ENCODE measurements at regions not wholly inside any gene's neighbourhood (a gene's known extent, or its start where the extent isn't known, plus 50 kb on each side); places are given as distances from the start of the nearest gene placed in this dataset.
"Not testable (repeated sequence)": the region's sequence is repeated elsewhere in the genome, so short reads cannot be mapped to it uniquely, and the experiment has no call there.

DNA sequence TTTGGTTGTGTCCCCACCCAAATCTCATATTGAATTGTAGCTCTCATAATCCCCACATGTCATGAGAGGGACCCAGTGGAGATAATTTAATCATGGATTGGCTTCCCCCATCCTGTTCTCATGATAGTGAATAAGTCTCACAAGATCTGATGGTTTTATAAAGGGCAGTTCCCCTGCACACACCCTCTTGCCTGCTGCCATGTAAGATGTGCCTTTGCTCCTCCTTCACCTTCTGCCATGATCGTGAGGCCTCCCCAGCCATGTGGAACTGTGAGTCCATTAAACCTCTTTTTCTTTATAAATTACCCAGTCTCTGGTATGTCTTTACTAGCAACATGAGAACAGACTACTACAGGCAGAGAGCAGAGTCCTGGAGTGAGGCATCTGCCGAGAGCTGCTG, 90.2 kb upstream of the SLC45A1 start:
- not testable (repeated sequence) for DNase-seq

DNA sequence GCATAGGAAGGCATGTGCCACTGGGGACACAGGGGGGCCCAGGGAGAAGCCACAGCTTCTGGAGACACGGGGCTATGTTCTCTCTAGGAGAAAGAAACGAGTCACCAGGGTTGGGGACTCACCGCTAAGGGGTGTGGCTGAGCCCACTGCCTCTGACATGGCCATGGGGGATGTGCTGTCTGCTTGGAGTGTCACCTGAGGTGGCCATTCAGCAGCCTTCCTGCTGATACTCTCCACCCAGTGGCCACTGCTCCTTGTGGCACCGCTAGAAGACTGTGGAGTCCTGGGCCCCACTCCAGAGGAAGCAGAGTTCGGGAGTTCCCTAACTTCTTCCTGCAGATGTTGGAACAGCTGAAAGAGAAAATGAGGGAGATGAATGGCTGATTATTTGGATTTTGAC, 91.2 kb upstream of the SLC45A1 start:
- no peak for DNase-seq

DNA sequence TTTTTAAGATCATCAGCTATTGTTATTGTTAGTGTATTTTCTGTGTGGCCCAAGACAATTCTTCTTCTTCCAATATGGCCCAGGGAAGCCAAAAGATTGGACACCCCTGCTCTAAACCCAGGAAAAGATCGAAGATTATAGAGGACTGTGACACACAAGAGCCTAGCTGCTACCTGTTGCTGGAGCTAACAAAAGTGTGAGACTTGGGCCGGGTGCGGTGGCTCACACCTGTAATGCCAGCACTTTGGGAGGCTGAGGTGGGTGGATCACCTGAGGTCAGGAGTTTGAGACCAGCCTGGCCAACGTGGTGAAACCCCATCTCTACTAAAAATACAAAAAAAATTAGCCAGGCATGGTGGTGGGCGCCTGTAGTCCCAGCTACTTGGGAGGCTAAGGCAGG, 91.9 kb upstream of the SLC45A1 start:
- not testable (repeated sequence) for DNase-seq

DNA sequence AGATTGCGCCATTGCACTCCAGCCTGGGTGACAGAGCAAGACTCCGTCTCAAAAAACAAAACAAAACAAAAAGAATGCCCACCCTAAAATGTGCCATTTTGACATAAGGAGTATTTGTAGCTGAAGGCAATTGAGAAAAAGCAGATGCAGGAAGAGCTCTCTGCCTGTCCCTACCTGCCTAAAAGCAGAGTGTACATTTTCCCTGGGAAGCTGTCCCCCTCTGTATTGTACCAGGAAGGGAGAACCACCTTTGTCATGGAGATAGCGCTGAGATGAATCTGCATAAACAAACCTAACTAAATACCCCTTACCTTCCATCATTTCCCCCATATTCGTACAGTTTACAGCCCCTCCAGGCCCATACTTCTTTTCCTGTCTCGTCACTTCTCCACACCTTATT, 94.4 kb upstream of the SLC45A1 start:
- DNase-seq: no peak

DNA sequence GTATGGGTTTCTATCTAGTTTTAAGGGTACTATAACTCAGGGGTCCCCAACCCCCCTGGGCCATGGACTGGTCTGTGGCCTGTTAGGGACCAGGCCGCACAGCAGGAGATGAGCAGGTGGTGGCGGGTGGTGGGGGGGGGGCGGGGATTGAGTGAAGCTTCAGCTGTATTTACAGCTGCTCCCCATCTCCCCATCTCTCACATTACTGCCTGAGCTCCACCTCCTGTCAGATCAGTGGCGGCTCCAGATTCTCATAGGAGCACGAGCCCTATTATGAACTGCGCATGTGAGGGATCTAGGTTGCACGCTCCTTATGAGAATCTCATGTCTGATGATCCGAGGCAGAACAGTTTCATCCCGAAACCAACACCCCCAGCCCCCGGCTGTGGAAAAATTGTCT, 95.1 kb upstream of the SLC45A1 start:
- DNase-seq: no peak

DNA sequence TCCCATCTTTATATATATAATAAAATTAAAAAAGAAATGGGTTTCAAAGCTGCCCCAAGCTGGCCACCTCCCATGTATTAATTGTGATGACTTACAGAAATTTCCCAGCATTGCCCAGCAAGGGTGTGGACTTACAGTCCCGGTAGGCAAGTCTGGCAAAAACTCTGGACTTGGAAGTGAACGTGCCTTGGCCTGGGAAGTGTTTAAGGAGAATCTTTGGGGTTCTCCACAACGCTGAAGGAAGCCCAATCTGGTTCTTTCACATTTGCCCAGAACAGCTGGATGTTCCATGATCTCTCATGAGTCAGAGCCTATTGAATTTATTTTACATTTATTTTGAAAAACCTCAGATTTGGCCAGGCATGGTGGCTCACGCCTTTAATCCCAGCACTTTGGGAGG, 98.4 kb upstream of the SLC45A1 start:
- no peak for DNase-seq

DNA sequence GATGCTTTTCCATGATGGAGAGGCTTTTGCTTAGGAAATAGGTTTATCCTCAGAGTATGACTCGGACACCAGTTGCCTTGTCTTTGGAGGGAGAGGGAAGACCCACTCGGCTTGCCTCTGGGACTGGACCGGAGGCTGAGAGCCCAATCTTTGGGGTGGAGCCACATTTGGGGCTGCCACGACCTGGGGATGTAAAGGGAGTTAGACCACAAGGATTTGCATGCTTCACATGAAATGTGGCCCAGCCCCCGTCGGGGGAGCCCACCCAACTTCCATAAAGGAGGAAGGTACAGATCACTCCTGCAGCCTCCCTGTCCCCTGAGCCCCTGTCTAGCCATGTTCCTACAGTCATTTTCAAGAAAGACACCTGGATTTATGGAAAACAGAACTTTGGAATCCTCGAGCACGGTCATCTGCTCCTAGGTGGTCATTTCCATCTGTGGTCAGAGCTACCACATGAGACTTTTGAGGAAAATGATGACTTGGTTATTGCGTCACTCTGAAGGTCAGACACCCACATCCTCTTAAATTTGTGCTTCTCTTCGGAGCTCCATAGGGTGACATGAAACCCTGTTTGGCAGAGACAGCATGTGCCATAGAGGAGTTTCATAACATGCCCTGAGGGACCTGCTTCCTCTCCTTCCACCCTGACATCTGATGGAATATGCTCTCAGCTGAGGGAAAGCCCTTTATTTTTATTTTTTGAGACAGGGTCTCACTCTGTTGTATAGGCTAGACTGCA, 99.4 kb upstream of the SLC45A1 start:
- no peak for DNase-seq

DNA sequence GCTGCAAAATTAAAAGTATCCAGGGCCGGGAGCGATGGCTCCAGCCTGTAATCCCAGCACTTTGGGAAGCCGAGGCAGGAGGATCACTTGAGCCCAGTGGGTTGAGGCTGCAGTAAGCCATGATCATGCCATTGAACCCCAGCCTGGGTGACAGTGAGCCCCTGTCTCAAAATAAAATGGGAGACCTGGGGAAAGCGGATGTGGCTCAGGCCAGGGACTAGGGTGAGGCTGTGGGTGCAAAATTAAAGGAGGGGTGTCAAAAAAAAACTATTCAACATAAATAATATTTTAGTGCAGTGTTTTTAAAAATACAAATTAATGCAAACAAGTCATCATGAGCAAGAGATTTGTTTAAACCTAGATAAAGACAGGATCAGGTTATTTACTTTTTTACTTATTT, 100.1 kb upstream of the SLC45A1 start:
- no peak for DNase-seq

DNA sequence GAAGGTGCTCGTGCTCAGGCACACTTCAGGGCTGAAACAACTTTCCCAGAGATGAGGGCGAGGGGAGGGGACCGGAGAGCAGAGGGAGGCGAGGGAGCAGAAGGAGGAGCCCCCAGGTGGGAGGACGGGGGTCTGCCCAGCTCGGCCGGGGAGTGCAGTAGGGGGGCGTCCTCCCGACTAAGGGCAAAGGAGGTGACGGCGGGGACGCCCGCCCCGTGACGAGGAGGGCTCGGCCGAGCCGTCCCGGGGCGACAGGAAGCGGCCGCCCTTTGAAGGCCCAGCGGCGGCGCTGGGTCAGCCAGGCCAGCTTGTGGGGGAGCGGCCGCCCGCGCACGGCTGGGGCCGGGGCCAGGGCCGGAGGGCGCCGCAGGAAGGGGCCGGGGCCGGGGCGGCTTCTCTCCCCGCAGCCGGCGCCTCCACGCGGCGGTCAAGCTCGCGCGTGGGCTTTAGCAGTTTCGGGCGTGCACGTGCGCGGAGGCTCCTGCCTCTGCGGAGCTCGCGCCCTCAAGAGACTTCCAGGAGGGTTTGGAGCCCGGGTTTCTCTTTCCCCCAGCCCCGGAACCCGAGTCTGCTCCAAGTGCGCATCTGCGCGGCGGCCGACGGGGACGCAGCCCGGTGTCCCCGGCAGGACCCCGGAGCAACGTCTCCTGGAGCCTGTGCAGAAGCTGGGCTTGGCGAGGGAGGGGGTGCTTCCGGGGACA, 100.8 kb upstream of the SLC45A1 start:
- DNase-seq: peak; percentile 68

DNA sequence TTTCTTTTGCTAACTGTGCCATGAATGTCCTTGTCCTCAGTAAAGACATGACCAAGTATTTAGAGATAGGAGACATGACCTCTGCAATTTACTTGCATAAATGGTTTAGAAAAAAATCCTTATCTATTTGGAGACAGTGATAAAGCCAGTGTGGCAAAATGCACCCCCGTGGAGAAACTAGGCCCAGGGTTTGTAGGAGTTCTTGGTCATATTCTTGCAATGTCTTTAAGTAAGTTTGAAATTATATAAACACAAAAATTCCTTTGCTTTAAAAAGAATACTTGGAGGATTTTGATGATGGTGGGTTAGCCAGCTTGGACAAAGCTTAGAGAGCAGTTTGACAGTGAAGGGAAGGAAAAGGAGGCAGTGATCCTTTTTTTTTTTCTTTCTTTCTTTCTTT, 101.9 kb upstream of the SLC45A1 start:
- DNase-seq: no peak

DNA sequence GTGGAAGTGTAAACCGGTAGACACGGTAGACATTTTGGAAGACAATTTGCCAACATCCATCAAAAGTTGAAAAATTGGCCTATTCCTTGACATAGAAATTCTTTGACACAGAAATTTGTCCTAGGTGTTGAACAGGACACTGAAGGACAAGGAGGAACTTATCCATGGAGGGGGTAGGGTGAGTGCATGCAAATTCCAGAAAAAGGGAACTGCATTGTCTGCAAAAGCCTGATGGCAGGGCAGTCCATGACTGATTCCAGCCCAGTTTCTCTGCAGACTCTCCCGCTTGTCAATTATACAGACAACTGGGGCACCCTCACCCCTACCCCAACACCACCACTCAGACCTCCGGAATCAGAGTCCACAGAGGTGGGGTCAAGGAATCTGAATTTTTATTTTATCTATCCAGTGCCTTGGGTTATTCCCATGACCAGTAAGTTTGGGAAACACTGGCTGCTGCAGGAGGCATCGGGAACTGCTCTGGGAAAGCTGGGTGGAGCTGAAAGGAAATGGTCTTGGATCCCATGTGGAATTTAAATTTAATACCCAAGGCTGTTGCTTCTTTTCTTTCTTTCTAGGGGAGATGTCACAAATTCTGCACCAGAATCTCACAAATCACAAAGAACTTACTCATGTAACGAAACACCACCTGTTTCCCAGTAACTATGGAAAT, 103.3 kb upstream of the SLC45A1 start:
- no peak for DNase-seq

DNA sequence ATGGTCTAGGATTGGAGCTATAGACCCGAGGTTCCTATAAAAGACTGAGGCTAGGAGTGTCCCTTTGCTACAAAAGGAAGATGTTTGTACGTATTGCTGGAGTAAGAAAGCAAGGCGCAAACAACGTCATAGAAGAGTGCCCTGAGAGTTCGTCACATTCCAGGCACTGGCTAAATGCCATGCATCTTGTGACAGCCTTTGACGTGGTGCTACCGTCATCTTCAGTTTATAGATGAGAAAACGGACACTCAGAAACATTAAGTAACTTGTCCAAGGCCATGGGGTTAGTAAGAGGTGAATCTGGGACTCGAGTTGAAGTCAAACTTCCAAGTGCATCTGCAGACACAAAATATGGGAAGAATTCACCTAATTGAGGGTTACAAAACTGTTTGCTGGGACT, 104.2 kb upstream of the SLC45A1 start:
- no peak for DNase-seq

DNA sequence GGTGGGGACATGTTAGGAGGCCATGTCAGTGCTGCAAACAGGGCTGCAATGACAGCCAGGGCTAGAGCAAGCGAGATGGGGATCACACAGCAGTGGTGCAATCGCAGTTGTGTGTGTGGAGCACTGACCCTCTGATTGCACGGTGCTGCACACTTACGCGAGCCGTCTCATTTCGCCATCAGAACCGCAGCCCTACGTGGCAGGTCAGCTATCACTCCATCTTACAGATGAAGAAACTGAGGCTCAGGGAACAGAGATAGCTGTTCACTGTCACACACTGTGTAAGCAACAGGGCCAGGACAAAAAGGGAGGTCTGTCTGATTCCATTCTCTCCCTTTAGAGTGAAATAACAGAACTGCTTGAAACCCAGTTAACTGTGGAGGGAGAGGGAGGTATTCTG, 104.8 kb upstream of the SLC45A1 start:
- DNase-seq: no peak

DNA sequence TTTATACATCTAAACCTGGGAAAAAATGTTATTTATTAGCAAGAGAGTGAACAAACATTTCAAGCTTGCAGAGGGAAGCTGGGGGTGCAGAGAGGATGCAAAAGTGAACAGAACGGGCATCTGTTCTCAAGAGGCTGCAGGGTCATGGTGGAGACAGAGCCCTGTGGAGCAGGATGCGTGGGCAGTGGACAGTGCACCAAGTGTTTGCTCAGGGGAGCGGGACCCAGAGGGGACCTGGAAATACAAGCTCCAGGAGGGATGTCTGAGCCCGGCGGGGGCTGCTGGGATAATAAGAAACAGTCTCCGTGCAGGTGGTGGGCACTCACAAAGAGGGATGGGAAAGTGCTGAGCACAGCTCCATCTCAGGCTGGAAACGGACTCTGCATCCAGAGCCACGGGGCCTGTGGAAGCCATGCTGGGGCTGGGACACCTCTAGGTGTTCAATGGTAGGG, 105.3 kb upstream of the SLC45A1 start:
- no peak for DNase-seq

DNA sequence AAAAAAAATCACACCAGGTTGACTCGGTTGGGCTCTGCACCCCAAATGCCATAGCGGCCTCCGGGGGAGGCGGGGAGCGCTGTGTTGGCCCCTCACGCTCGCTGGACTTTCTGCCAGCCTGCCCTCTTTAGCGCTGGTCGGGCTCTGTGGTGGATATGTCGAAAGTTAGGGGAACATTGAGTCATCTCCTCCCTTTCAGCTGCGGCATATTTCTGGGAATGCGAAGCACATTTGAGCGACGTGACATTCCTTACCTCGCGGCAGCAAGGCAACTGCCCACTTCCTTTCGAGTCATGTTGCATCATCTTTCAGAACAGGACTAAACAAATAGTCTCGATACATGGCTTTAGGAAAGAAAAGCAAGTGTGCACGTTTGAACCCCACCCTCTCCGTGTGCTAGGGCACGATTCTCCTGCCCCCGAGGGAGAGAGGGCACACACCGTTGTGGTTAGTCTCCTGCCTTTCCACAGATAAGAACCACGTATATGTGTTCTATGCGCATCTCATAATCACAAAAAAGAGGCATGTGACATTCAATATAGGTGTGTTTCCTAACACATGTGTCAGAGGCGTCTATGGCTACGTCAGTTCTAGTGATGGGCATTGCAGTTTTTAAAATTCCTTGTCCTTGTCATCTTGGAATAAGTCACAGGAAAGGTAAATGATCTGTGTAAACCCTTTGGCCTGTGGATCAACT, 105.9 kb upstream of the SLC45A1 start:
- no peak for DNase-seq

DNA sequence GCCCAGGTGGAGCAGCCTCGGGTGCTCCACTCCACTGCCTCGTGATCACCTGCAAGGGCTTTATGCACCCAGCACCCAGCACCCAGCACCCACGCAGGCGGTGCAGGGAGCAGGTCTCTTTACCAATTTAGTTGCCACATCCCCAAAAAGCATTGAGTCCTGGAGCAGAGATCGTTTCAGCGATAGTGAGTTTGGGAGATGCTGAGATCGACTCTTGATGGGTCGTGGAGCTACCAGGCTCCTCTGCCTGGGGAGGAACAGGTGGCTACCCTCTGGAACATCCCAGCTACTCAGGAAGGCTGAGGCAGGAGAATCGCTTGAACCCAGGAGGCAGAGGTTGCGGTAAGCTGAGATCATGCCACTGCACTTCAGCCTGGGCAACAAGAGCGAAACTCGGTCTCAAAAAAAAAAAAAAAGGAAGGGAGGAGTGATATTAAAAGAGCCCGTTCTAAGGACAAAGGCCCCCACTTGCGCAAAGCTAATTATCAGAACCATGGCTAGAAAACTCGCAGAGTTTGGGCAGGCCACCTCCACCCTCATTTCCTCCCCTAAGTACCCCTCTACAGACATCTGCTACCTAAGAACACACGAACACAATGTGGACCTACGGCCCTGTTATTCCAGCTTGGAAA, 106.5 kb upstream of the SLC45A1 start:
- DNase-seq: no peak

DNA sequence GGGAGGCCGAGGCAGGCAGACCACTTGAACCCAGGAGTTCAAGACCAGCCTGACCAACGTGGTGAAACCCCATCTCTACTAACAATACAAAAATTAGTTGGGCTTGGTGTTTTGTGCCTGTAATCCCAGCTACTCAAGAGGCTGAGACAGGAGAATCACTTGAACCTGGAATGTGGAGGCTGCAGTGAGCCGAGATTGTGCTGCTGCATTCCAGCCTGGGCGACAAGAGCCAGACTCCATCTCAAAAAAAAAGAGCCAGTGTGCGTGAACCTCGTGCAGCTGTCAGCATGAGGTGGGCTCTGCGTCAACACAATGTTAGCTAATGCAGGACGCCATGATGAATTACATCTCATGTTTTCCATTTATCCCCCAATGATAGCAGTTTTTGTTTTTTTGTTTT, 110.7 kb upstream of the SLC45A1 start:
- DNase-seq: no peak

DNA sequence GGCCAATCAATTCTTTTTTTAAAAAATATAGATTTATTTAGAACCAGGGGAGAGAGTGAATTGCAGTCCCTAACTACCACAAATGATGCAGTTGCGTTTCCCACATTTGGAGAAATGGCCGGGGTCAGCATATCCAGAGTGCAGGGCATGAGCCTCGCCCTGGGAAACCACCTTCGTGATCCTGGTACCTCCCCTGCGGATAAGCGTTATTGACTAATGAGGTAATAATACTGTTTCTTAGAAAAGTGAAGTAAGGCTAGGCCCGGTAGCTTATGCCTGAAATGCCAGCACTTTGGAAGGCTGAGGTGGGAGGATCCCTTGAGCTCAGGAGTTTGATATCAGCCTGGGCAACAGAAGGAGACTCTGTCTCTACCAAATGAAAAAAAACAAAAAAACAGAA, 111.5 kb upstream of the SLC45A1 start:
- no peak for DNase-seq

DNA sequence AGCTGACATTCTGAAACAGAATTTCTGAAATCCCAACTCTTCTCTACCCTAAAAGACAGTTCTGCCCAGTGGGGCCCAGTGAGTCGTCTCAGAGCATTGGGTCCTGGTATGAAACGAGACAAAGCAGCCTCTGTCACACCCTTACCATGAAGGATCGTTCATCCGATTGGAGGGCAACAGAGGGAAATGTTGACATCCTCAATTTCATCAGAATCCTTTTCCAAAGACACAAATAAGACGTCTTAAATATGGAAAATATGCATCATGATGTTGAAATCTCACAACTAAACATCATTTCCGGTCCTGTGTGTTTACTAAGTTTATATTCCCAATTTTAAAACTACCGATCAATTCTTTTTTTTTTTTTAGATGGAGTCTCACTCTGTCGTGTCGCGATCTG, 112.1 kb upstream of the SLC45A1 start:
- DNase-seq: no peak

DNA sequence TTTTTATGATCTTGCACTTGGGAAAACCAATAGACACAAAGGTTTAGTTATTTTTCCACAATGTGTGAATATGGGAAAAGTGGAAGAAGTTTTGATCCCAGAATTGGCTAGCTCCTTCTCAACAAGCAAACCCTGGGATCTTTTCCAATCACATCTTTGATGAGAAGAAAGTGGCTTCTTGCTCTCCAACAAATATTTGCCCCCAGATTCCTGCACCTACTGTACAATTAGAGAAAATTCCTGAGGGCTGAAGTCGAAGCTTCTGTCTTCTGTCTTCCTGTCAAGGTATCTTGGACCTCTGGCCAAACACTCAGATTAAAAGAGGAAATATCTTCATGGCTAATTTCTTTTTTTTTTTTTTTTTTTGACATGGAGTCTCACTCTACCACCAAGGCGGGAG, 113.1 kb upstream of the SLC45A1 start:
- DNase-seq: no peak

DNA sequence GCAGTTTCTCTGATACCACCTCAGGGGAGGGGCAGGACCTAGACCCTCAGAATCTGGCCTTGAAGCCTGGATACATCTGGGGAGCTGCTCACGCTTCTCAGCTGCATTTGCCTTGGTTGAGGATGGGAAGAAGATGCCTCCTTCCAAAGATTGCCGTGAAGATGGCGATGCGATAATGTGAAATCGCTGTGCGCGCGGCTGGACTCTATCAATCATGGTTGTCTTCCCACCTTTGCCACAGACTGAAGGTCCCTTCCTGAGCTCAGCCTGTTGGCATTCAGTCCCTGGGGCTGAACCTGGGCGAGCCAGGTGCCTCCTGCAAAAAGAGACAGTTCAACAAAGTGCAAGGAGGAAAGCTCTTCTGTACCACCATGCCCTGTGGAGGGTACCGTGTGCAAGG, 114.4 kb upstream of the SLC45A1 start:
- no peak for DNase-seq

DNA sequence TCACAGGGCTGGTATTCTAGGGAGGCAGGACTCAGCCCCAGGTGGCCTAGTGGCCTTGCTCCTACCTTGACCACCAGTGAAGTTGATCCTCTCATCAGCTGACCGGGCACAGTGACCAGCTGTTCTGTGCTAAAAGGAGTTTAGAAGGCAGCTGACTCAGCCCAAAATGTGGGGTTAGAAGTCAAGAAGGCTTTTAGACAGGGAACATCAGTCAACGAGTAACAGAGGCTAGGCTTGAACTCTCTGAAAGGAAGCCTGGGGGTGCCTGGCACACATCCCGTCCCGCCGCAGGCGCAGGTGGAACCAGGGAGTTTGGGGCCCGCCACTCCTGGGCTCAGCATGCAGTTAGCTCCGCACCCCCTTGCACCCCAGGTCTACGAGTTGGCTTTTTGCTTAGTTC, 114.9 kb upstream of the SLC45A1 start:
- no peak for DNase-seq
